ENCODE measurements at regions not wholly inside any gene's neighbourhood (a gene's known extent, or its start where the extent isn't known, plus 50 kb on each side); places are given as distances from the start of the nearest gene placed in this dataset.

GRCh38 chr12:66885115-66885875 lies 206.4 kb upstream of the GRIP1 start:
- no peak for DNase-seq (ENCODE audit: low spot score in 2 of 2)
- in situ Hi-C loops (cut with MboI; ENCODE audit: low sequenced_read_pairs), result no loop called here
- H3K4me1 ChIP-seq, result no peaks in the 10 kb centered on the region
- no peaks in the 10 kb centered on the region for H3K9me3 ChIP-seq
- no peaks in the 10 kb centered on the region for H3K36me3 ChIP-seq (replicated peaks)
- H3K4me3 ChIP-seq, result no peak overlapping the region
- H3K27me3 ChIP-seq (ENCODE audit: low read depth), result no peaks in the 10 kb centered on the region

GRCh38 chr12:66896797-66897196 lies 217.9 kb upstream of the GRIP1 start:
- Histone ChIP-seq H3K4me1 (no peaks in the 10 kb centered on the region), H3K27me3 (ENCODE audit: low read depth) (no peaks in the 10 kb centered on the region), H3K9me3 (no peaks in the 10 kb centered on the region), H3K36me3 (replicated peaks) (no peaks in the 10 kb centered on the region), H3K4me3 (no peak overlapping the region)
- DNase-seq (ENCODE audit: low spot score in 2 of 2), result no peak
- in situ Hi-C loops (cut with MboI; ENCODE audit: low sequenced_read_pairs), result no loop called here

- Histone ChIP-seq H3K4me1 (no peaks in the 10 kb centered on the region), H3K36me3 (replicated peaks) (no peaks in the 10 kb centered on the region), H3K4me3 (no peak overlapping the region), H3K27me3 (ENCODE audit: low read depth) (no peaks in the 10 kb centered on the region), H3K9me3 (no peaks in the 10 kb centered on the region)
- DNase-seq (ENCODE audit: low spot score in 2 of 2), result no peak
- in situ Hi-C loops (cut with MboI; ENCODE audit: low sequenced_read_pairs), result no loop called here
Observed at GRCh38 chr12:66898700-66899469, 220.0 kb upstream of the GRIP1 start.

- Histone ChIP-seq H3K36me3 (replicated peaks) (no peaks in the 10 kb centered on the region), H3K9me3 (no peaks in the 10 kb centered on the region), H3K4me3 (no peak overlapping the region), H3K27me3 (ENCODE audit: low read depth) (no peaks in the 10 kb centered on the region), H3K4me1 (no peaks in the 10 kb centered on the region)
- in situ Hi-C loops (cut with MboI; ENCODE audit: low sequenced_read_pairs), result no loop called here
- no peak for DNase-seq (ENCODE audit: low spot score in 2 of 2)
Observed at GRCh38 chr12:66899588-66899987, 220.7 kb upstream of the GRIP1 start.

DNA sequence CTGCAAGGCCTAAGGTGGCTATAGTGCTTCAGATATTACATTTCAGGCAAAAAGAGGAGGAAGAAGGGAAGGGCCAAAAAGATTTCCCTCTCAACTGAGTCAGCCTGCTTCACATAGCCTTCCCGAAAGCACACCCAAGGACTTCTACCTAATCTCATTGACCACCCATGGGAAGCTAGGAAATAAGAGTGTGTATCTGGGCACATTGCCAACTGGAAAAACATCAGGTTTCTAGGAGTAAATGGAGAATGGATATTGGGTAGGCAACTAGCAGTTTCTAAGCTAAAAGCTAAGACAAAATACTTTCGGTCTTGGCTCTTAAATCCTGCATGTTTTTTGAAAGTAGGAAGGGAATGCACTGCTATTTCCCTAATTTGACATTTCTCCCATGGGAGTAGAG lies 221.7 kb upstream of the GRIP1 start:
- in situ Hi-C loops (cut with MboI; ENCODE audit: low sequenced_read_pairs), result no loop called here
- H3K9me3 ChIP-seq, result no peaks in the 10 kb centered on the region
- H3K36me3 ChIP-seq (replicated peaks), result no peaks in the 10 kb centered on the region
- DNase-seq (ENCODE audit: low spot score in 2 of 2), result no peak
- H3K4me3 ChIP-seq, result no peak overlapping the region
- H3K27me3 ChIP-seq (ENCODE audit: low read depth), result no peaks in the 10 kb centered on the region
- no peaks in the 10 kb centered on the region for H3K4me1 ChIP-seq

DNA sequence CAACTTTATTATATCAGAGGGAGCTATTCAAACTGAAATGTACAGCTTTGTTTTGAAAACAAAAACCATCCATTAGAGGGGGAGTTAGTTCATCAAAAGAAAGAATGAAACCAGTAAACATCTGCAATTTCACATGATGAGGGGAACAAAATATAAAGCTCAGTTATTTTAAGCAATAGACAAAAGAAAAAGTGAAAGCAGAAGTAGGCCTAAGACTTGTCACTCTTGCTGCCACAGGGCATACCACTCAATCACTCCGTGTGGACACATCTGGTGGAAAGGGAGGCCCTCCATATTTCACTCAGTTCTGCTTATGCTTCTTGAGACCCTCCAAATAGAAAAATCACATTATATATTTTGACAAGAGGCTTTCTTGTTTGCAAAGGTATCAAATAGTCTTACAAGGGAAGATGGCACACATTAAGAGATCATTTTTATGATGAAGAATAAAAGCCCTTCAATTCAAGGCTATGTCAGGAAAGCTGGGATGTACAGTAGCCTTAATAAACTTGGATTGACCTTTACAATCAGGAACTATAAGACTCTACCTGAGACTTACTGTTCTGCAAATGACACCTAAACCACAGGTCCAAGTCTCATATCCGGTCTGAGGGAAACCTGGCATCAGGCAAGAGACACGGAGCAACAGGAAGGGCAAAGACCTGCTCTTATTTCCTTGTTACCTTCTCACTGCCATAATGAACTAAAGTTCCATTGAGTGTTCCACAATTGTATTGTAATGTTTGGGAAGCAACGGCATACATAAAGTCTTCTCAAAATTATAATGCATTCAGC lies 222.5 kb upstream of the GRIP1 start:
- H3K36me3 ChIP-seq (replicated peaks), result no peaks in the 10 kb centered on the region
- H3K4me1 ChIP-seq, result no peaks in the 10 kb centered on the region
- no peak overlapping the region for H3K4me3 ChIP-seq
- in situ Hi-C loops (cut with MboI; ENCODE audit: low sequenced_read_pairs), result no loop called here
- DNase-seq (ENCODE audit: low spot score in 2 of 2), result no peak
- no peaks in the 10 kb centered on the region for H3K27me3 ChIP-seq (ENCODE audit: low read depth)
- H3K9me3 ChIP-seq, result no peaks in the 10 kb centered on the region

DNA sequence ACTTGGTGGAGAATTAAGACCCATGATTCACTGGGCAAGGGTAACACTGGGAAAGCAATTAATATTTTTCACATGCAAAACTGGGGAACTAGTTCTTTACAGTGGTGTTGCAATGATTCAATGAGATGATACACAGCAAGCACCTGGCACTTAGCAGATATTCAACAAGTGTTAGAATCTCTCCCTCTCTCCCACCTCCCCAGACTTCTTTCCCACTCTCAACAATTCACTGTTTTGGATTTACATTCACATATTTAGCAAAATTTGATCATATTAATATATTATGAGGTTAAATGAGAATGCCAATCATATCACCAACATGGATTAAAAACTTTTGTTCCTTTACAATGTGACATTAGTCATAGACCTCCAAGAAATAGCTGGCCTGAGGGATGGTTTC lies 223.1 kb upstream of the GRIP1 start:
- no peak for DNase-seq (ENCODE audit: low spot score in 2 of 2)
- in situ Hi-C loops (cut with MboI; ENCODE audit: low sequenced_read_pairs), result no loop called here
- no peaks in the 10 kb centered on the region for H3K9me3 ChIP-seq
- H3K4me3 ChIP-seq, result no peak overlapping the region
- H3K27me3 ChIP-seq (ENCODE audit: low read depth), result no peaks in the 10 kb centered on the region
- H3K36me3 ChIP-seq (replicated peaks), result no peaks in the 10 kb centered on the region
- no peaks in the 10 kb centered on the region for H3K4me1 ChIP-seq

DNA sequence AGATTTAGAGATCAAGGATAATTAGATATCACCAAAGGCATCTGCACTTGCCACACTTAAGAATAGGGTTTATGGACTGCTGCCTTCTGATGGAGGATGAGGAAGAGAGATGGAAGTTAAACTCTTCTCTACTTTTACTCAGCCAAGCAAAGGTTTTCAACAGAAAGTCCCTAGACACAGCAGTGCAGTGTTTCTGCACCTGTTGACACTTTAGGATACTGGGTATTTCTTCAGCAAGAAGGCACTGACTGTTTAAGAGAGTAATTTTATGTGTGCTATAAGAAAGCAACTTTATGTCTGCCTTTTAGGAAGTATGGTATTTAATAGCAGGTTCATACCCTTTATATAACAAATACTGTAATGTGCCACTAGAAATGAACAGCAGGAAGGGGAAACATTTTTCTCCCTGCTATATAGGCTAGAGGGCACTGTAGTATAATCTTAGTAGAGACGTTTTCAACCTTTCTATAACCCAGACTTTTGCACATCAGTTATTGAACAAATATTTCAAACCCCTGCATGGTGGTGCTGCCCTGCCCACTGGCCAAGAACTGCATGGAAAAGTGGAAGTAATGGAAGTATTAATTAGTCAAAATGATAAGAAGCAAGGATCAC lies 225.0 kb upstream of the GRIP1 start:
- Histone ChIP-seq H3K4me3 (no peak overlapping the region), H3K4me1 (no peaks in the 10 kb centered on the region), H3K36me3 (replicated peaks) (no peaks in the 10 kb centered on the region), H3K9me3 (no peaks in the 10 kb centered on the region), H3K27me3 (ENCODE audit: low read depth) (no peaks in the 10 kb centered on the region)
- in situ Hi-C loops (cut with MboI; ENCODE audit: low sequenced_read_pairs), result no loop called here
- DNase-seq (ENCODE audit: low spot score in 2 of 2), result no peak

- no peaks in the 10 kb centered on the region for H3K4me1 ChIP-seq
- in situ Hi-C loops (cut with MboI; ENCODE audit: low sequenced_read_pairs), result no loop called here
- H3K4me3 ChIP-seq, result no peak overlapping the region
- H3K9me3 ChIP-seq, result no peaks in the 10 kb centered on the region
- H3K36me3 ChIP-seq (replicated peaks), result no peaks in the 10 kb centered on the region
- no peaks in the 10 kb centered on the region for H3K27me3 ChIP-seq (ENCODE audit: low read depth)
- no peak for DNase-seq (ENCODE audit: low spot score in 2 of 2)
Observed at GRCh38 chr12:66905201-66905600, 226.3 kb upstream of the GRIP1 start.

GRCh38 chr12:66910366-66910974 lies 231.6 kb upstream of the GRIP1 start:
- DNase-seq (ENCODE audit: low spot score in 2 of 2), result no peak
- H3K4me1 ChIP-seq, result no peaks in the 10 kb centered on the region
- in situ Hi-C loops (cut with MboI; ENCODE audit: low sequenced_read_pairs), result no loop called here
- no peaks in the 10 kb centered on the region for H3K27me3 ChIP-seq (ENCODE audit: low read depth)
- no peak overlapping the region for H3K4me3 ChIP-seq
- H3K36me3 ChIP-seq (replicated peaks), result no peaks in the 10 kb centered on the region
- no peaks in the 10 kb centered on the region for H3K9me3 ChIP-seq

DNA sequence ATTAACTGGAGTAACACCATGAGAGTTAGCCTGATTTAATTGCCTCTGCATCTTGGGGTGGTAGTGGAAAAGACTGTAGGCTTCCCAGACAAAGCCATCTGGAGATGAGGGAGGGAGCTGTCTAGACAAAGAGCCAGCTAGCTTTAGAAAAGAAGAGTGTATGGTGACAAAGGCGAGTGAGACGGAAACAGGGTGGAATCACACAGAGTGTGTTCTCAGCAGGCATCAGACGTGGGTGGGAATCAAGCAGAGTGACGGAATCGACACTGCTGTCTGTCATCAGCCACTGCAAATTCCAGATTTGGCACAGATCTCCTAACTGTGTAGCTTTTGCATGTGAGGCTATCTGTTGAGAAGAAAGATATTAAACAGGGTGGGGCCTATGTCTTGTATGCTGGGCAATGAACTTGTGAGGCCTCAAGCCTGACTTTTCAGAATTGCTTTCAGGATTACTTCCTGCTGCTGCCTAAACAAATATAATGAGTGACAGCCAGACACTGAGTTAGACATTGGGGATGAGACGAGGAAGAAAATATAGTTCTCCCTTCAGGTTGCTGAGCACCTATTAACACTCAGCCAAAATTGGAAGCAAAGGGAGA lies 236.5 kb upstream of the GRIP1 start:
- no peak for DNase-seq (ENCODE audit: low spot score in 2 of 2)
- Histone ChIP-seq H3K27me3 (ENCODE audit: low read depth) (no peaks in the 10 kb centered on the region), H3K4me3 (no peak overlapping the region), H3K4me1 (no peaks in the 10 kb centered on the region), H3K9me3 (no peaks in the 10 kb centered on the region), H3K36me3 (replicated peaks) (no peaks in the 10 kb centered on the region)
- in situ Hi-C loops (cut with MboI; ENCODE audit: low sequenced_read_pairs), result no loop called here

DNA sequence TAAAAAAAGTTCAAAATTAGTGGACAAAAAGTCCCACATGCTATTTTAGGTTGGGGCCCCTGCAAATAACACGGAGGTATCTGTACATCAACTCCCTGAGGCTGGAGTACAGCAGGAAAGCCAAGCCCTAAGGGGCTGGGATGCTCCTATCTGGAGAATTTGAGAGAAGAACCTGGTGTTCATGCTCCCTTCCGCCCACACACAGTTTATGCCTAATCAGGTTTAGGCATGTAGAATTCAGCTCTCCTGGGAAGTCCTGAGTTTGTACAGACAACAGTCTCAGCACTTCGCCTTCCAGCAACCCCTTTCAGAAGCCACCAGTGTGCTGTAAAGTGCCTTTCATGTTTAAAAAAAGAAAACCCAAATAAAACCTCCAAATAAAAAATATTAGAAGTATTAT lies 237.3 kb upstream of the GRIP1 start:
- Histone ChIP-seq H3K36me3 (replicated peaks) (no peaks in the 10 kb centered on the region), H3K4me1 (no peaks in the 10 kb centered on the region), H3K9me3 (no peaks in the 10 kb centered on the region), H3K4me3 (no peak overlapping the region), H3K27me3 (ENCODE audit: low read depth) (no peaks in the 10 kb centered on the region)
- in situ Hi-C loops (cut with MboI; ENCODE audit: low sequenced_read_pairs), result no loop called here
- DNase-seq (ENCODE audit: low spot score in 2 of 2), result no peak

DNA sequence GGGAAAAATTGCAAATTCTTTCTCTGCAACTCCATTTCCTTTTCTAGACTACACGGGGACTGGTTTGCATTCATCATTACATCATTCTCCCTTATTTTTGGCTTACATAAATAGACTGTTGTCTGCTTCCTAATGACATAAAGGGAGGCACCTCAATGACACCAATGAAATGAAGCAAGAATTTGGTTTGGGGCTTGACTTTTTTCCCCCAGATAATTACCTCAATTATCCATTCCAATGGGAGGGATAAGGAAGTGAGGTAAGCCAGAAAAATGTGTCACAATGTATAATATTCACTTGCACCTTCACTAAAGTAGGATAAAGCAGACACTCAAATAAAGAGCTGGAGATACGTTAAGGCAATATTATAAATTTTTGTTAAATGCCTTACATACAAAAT lies 240.6 kb upstream of the GRIP1 start:
- no peaks in the 10 kb centered on the region for H3K36me3 ChIP-seq (replicated peaks)
- H3K9me3 ChIP-seq, result no peaks in the 10 kb centered on the region
- in situ Hi-C loops (cut with MboI; ENCODE audit: low sequenced_read_pairs), result no loop called here
- DNase-seq (ENCODE audit: low spot score in 2 of 2), result no peak
- H3K27me3 ChIP-seq (ENCODE audit: low read depth), result no peaks in the 10 kb centered on the region
- H3K4me1 ChIP-seq, result no peaks in the 10 kb centered on the region
- H3K4me3 ChIP-seq, result no peak overlapping the region

All from HAP-1 (cell line).